ENCODE measurements at regions not wholly inside any gene's neighbourhood (a gene's known extent, or its start where the extent isn't known, plus 50 kb on each side); places are given as distances from the start of the nearest gene placed in this dataset.

GRCh38 chr13:110819203-110820014 lies 95.5 kb downstream of the ANKRD10 start:
- TF ChIP-seq, protein P1, sequence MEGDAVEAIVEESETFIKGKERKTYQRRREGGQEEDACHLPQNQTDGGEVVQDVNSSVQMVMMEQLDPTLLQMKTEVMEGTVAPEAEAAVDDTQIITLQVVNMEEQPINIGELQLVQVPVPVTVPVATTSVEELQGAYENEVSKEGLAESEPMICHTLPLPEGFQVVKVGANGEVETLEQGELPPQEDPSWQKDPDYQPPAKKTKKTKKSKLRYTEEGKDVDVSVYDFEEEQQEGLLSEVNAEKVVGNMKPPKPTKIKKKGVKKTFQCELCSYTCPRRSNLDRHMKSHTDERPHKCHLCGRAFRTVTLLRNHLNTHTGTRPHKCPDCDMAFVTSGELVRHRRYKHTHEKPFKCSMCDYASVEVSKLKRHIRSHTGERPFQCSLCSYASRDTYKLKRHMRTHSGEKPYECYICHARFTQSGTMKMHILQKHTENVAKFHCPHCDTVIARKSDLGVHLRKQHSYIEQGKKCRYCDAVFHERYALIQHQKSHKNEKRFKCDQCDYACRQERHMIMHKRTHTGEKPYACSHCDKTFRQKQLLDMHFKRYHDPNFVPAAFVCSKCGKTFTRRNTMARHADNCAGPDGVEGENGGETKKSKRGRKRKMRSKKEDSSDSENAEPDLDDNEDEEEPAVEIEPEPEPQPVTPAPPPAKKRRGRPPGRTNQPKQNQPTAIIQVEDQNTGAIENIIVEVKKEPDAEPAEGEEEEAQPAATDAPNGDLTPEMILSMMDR (IDR thresholded peaks at IDR 0.05), result peak; percentile 90 to 95 (median 94)
- TF ChIP-seq POLR2A (IDR thresholded peaks at IDR 0.05), result no peak
